HG02588 (cell line): ENCODE measurements at regions not wholly inside any gene's neighbourhood (a gene's known extent, or its start where the extent isn't known, plus 50 kb on each side); places are given as distances from the start of the nearest gene placed in this dataset.

Experiments
- ATAC-seq: cut with Tn5 transposase; IDR thresholded peaks from one replicate; pipeline ENCODE4 v1.9.1; 2021; ENCODE audit warnings: mild to moderate bottlenecking, moderate library complexity; ENCODE audit not compliant: unreplicated experiment

DNA sequence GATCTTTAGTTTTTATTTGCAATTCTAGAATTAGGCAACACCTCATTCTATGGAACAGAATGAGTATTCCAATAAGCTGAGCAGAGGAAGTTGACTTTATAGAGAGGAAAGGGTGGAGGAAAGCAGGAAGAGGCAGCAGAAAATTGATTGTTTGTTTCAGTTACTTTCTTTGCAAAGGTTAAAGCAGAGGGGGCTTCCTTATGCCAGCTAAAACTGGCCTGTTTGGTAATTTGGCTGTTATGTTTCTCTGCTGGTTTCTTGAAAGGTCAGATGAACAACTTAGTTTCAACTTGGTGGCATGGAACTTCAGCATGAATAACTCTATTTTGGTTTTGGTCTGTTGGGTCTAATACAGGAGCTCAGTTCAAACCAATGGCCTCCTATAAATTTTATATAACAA lies 190.9 kb upstream of the IL12A start:
- ATAC-seq, result no peak

DNA sequence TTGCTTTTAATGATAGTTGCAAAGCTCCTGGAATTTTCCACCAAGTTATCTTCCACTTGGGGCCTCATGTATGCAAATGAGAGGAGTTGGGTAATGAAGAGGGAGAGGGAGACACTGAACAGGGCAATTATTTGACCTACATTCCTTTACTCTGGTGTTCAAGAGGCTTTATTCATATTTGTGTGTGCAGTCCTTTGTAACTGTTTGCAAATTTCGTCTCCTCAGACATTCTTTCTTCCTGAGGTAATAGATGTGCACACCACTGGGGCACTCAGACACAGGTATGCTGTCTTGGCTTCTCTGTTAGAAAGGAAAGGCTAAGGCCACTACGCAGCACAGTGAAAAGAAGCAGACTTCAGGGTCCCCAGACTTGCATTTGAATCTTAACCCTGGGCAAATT lies 189.7 kb upstream of the IL12A start:
- ATAC-seq, result no peak

DNA sequence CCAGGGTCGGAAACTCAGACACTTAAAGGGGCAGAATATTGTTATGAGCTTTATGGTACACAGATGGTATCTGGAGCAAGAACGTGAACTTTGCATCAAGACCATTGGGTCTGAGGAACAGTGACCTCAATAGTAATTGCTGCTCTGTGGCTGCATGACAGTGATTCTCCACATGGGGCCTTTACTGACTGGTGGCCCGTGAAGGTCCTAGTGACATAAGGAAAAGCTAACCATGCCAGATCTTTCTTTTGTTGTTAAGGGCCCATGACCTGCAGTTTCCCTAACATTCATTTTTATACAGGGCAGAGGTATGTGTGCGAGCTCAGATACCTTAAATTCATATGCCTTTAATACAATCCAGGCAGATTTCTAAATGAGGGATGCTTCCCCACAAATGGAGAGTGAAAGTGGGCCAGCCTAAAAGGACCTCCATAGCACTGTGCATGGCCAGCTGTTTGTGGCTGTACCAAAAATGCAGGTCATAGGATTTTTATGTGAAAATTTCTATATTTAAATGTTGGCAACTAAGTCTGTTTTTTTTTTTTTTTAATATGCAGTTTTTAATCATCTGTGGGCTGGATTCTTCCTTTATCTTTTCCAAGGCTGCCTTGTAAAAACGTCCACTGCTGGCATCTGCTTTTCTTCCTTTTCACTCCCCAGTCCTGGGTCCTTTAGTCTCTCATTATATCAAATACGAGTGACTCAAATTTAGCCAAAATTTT lies 188.0 kb upstream of the IL12A start:
- ATAC-seq, result no peak

DNA sequence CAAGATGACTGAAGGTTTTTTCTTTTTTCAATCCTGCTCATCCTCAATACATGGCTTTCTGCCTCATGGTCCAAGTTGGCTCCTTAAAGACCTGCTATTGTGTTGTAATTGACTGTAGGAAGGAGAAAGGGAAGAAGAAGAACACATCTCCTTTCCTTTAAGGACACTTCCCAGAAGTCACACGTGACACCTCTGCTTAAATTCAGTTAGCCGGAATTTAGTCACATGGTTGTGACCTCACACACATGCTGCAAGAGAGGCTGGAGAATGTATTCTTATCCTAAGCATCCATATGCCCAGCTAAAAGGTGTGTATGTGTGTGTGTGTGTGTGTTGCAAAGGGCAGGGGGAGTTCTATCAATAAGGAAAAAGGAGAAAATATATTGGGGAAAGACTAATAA lies 185.8 kb upstream of the IL12A start:
- no peak for ATAC-seq

DNA sequence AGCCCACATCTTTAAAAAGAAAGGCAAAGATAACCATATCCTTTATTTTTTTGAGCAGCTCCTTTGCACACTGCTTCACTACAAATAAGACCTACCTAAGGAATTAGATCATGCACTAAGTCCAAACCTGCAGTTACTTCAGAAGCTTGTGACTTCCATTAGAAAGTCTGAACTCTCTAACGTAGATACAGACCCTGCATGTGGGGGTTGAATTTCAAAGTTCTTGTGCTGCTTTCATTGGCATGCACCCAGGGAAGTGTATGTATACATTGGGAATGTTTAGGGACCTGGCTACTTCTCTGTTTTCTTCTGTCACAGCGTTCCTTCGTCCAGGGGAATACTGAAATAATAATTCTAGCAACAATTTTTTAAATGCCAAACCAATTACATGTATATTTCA lies 185.2 kb upstream of the IL12A start:
- ATAC-seq, result no peak

DNA sequence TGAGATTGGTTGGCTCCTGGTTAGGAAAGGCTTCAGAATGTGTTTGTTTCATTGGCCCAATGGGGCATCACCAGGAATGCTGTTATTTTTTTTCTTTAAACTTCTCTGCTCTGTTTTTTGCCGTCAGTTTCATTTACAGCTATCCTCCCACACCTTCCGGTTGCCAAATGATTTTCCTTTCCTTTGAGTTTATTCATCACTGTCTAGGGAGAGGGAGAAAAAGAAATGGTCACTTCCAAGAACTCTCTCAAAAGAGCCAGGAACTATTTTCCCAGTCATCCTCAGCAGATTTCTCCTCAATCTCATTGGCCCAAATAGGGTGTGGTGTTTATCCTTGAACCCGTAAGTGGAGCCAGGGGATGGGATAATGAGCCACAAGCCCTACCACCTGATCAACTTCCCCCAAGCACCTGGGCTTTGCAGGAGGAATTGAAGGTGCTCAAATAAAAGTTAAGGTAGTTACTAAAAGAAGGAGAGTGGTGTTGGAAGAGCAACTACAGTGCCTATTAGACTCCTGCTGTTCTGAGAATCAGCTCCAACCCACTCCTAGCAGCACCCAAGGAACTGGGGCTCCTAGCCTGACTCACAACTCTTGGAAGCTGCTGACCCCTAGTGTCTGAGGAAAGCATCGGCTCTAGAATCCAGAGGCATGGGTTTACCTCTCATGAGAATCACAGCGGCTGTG lies 183.8 kb upstream of the IL12A start:
- peak; percentile 97 for ATAC-seq

DNA sequence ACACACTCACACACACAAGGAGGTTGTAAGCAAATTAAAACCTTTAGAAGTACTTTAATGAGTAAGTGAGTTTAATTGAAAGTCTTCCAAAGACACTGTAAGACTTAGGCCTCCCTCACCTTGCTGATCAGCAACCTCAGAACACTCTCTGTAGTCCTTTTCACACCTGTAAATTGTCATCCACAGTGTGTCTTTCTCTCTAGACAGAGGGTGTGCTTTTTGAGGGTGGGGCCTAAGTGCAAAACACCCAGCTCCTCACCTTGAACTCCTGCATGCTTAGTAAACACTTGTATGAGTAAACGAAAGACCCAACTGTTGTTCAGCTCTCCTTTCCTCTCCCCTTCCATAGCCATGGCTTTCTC lies 183.2 kb upstream of the IL12A start:
- no peak for ATAC-seq

DNA sequence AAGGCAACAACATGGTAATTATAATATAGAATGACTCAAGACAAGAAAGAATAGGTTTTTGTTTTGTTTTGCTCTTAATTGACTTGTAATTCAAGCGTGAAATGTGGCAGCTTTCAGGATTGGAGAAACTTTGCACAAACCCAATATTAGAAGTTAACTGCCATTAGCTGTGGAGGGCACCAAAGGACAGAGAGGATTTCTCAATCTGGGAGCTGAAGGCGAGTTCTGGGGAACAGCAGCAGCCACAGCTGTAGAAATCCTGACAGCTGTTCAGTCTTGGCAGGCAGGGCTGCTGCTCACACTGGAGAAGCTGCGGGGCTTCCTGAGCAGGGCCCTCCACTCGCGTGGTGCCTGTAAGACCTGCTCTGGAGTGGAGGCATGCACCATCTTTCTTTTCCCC lies 182.2 kb upstream of the IL12A start:
- no peak for ATAC-seq

DNA sequence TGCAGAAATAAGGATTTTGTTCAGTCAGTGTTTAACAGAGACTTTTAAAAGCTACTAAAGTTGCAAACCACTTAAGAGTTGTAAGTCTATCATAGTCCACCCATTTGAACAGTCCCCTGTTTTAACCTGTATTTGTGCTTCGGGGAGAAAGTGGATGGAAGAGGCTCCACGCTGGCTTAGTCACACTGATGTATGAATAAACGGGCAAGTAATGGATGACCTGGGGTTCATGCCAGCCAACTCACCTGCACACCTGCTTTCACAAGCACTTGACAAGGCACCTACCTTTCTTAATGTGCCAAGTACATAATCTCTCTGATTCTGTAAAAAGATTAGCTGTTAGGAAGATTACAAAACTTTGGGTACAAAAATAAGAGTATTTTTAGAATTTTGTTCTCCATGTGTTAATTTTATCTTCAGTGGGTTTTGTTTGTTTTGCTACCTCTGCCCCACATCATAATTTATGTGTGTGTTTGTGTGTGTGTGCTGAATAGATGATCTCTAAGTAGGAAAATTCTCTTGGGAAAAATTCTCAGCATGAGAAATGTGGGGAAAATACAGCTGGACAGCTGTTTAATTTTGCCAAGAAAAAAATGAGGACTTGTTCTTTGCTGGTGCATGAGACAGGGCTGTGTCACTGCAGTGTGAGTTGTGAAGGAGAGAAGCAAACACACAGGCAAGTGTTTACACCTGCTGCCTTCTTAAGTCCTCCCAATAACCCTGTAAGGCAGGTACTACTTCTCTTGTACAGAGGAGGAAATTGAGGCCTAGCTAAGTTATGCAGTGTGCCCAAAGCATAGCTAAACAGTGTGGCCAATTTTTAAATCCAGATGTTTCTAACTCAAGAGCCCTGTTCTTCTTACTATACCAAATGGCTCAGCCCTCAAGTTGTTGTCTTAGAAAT lies 181.2 kb upstream of the IL12A start:
- ATAC-seq, result no peak

DNA sequence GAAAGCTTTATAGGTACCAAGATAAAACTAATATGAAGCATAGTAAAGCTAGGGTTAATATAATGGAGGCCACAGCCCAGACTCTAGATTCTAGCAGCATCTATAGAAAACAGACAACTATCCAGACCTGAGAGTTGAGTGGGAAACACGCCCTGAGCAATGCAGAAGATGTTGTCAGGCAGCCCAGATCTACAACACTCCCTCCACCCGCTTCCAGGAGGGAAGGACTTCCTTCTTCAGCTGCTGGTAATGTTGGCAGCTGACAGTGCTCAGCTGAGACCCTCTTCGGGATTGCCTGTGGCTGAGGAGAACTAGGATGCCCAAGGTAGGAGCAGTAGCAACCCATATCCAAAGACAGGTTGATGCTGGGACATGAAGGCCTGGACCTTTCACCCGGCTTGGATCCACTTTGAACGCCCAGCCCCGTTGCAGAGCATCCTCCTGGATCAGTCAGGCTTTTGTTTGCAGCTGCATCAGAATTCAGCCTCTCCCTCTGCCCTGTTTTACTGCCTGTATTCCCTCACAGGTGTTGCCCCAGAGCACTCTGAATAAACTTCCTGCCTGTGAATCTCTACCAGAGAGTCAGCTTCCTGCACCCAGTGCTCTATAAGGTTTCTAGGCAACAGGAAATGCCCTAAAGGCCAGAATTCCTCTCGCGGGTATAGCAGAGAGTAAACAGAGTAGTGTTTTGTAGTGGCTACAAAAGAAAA lies 174.7 kb upstream of the IL12A start:
- no peak for ATAC-seq

DNA sequence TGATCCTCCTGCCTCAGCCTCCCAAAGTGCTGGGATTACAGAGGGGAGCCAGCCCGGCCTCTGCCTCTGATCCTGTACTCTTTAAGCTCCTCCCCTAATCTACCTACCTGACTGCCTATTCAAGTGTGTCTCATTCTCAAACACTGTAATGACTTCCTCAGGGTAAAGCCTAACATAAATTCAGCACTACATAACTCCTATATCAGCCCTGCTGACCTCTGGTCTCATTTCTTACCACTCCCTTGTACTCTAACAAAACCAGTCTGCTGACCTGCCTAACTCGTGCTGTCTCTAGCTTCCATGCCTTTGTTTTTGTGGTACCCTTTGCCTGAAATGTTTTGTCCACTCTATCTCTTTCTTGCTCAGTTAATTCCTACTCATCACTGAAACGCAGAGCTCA lies 172.1 kb upstream of the IL12A start:
- no peak for ATAC-seq

DNA sequence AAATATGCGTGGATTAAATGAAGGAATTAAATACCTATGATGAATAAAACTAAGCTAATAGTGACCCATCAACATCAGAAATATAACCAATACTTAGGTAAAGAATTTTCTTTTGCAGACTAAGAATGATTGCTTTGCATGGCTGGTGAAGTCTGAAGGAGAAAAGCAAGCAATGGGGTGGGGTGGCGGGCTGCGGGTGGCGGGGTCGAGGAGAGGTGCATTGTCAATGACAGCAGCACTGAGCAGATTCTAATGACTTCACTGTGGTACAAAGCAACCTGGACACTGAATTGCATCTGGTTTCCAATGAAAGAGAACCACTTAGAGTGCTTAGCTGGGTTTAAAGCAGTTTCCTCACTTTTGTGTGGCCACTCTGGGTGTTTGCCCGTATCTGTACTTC lies 171.5 kb upstream of the IL12A start:
- ATAC-seq, result no peak

DNA sequence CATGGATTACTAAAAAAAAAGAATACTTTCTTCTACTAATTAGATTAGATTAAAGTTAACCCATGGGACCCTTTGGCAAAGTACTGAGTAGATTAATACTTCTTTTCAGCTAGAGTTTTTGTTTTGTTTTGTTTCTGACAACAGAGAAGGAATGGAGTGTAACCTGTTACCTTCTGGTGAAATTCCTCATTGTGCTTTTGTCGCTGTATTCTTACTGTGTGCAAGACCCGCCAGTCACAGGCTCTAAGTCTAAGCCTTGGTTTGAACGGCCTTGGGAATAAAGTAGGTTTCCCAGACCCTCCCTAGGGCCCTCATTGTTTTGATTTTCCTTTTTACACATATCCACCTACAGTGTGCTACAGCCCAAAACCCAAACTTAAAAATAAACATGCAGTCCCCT lies 171.1 kb upstream of the IL12A start:
- no peak for ATAC-seq

DNA sequence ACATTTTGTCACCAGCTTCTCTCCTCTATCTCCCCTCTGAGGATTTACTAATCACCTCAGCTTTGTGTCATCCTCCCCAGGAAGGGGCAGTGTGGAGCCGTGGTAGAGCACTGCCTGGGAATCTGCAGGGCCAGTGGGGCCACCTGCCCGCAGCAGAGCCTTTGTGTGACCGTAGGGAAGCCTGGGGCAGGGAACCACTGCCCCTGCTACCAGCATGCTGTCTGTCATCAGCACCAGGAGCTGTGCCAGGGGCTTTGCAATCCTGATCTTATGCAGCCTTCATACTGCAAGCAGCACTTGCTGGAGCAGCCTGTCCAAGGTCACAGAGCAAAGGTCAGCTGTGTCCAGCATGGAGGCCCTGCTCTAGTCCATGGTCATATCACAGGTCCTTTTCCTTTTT lies 170.2 kb upstream of the IL12A start:
- ATAC-seq, result no peak

DNA sequence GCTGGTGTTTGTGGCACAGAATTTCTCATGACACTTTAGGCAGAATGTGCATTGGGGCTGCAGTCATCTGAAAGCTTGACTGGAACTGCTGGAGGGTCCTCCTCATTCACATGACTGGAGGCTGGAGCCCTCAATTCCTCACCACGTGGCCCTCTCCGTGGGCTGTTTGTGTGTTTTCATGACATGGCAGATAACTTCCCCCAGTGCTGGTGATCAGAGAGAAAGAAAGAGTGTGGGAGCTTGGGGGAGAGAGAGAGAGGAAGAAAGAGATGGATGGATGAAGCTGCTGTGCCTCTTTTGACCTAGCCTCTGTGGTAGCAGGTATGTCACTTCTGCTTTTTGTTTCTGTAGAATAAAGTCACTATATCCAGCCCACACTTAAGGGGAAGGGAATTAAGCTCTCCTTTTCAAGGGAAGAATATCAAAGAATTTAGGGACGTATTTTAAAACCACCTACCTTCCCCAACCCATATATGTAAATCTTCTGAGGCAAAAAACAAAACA lies 169.6 kb upstream of the IL12A start:
- ATAC-seq, result peak; percentile 48

DNA sequence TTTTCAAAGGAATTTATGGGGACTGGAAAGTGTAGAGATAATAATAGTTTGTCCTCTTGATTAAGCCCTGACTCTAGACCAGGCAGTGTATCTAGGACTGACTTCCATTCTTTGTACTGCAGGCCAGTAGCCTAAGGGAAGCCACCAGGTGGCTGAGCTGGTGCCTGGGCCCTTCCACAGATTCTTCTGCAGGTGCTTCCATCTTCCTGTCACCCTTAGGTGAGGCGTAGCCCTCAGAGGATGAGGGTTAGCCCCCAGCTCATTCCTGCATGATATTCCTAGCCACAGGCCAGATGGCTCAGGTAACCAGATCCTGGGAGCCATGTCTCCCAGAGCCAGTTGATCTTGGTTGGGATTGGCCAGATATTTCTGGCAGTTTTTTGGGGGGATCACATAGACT lies 169.0 kb upstream of the IL12A start:
- no peak for ATAC-seq

DNA sequence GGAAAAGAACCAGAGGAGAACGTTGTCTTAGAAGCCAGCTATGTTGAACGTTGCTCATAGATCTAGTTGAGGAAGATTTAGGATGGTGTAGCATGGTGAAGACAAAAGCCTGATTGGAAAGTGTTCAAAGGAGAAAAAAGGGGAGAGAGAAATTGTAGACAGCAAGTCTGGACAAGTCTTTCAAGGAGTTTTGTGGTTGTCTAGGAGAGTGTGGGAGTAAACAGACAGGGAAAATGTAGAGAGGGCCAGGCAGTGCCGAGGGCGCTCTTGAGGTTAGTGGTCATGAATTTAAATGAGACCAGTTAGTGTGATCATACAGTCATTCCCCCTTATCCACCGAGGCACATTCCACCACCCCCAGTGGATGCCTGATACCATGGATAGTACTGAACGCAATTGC lies 167.5 kb upstream of the IL12A start:
- no peak for ATAC-seq

DNA sequence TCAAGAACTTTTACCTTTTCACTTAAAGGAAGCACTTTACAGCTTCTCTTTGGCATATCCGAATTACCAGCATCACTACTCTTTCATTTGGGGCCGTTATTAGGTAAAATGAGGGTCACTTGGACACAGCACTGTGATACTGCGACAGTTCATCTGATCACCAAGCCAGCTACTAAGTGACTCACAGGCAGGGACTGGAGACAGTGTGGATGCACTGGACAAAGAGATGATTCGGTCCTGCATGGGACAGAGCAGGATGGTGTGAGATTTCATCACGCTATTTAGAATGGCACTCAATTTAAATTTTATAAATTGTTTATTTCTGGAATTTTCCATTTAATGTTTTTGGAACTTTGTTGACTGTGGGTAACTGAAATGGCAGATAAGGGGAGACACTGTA lies 166.9 kb upstream of the IL12A start:
- no peak for ATAC-seq

DNA sequence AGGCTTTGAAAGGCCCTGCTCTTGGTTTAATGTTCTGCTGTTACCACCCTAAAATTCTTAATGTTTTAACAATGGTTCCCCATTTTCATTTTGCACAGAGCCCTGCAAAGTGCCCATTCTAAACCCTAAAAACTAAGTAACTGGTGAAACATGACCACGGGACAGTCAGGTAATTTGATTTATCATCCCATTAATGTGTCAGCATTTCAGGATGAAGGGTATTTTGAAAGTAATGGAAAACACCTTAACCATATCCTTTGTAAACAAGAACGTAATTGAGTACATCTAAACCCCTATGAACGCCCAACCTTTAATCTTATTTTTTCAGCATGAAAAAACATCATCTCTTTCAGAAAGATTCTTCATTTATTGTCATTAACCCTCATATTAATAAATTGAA lies 164.9 kb upstream of the IL12A start:
- ATAC-seq, result no peak

DNA sequence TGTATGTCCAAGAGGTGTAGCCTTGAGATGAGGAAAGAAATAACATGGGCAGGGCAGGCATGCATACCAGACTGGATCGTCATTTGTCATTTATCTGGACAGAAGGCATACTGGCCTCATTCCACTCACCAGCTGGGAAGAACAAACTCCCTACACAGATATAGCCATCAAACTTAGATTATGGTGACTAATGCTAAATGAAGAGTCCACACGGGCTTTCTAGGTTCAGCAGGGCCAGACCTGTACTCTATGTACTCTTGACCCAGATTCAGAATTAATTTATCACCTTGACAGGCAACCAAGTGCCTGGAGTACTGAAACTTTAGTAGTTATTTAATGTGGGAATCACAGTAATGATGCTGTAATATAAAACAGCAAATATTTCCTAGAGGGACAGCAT lies 164.3 kb upstream of the IL12A start:
- no peak for ATAC-seq

DNA sequence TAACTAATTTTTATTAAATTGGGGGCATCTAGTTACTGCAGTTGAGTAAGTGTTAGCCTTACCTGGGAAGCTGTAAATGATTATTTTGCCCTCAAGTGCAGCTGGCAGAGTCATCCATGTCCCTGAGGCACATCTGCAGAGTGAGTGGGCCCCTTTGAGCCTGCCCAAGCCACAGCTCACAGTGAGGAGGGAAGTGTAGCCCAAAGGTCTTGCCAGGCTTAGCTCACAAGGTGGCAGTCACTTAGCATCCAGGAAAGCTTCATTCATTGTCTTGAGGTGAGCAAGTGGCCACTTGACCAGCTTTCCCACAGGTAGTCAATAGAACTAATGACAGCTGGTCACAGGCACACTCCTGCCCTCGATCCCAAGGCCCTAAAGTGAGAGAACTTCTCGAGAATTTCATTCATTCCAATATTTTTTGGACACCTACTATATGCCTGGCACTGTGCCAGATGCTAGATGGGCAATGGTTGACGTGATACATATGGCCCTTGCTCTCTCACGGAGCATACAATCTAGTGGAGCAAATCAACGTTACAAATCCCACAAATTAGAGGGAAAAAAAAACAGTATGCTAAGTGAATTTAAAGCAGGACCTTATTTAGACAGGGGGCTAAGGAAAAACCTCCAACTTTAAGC lies 163.3 kb upstream of the IL12A start:
- no peak for ATAC-seq
